HG03060 (cell line): ENCODE measurements at regions not wholly inside any gene's neighbourhood (a gene's known extent, or its start where the extent isn't known, plus 50 kb on each side); places are given as distances from the start of the nearest gene placed in this dataset.
"Not testable (repeated sequence)": the region's sequence is repeated elsewhere in the genome, so short reads cannot be mapped to it uniquely, and the experiment has no call there.

ENCODE experiments used
- ATAC-seq: cut with Tn5 transposase; IDR thresholded peaks from one replicate; pipeline ENCODE4 v1.9.1; 2021; ENCODE audit warnings: low read depth, moderate number of reproducible peaks; ENCODE audit not compliant: unreplicated experiment

- no peak for ATAC-seq
These were observed 337.3 kb upstream of the NT5E start for GRCh38 chr6:85112540-85112939.

GRCh38 chr6:85111481-85112011, 338.3 kb upstream of the NT5E start:
- no peak for ATAC-seq

- no peak for ATAC-seq
These were observed 338.9 kb upstream of the NT5E start for GRCh38 chr6:85110943-85111342.

- no peak for ATAC-seq
These were observed 342.2 kb upstream of the NT5E start for GRCh38 chr6:85107701-85108100.

- ATAC-seq = no peak
These were observed 332.6 kb upstream of the TBX18 start for GRCh38 chr6:85096976-85097375.

DNA sequence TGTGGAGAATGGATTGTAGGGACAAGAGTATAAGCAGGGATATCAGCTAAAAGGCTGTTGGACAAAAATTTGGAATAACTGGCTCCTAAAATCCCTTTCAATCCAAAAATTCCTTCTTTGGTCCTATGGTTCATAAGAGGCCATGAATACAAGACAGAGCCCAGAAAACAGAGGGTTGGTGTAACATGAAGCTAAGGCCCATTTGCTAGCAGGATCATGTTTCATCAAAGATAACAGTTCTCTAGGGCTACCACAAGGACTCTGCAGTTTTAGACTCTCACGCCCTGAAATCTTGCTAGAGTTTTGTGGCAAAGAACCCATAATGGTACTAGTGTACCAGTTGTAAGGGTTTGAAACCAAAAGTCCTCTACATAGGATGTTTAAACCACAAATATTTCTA, 327.8 kb upstream of the TBX18 start:
- ATAC-seq = no peak

DNA sequence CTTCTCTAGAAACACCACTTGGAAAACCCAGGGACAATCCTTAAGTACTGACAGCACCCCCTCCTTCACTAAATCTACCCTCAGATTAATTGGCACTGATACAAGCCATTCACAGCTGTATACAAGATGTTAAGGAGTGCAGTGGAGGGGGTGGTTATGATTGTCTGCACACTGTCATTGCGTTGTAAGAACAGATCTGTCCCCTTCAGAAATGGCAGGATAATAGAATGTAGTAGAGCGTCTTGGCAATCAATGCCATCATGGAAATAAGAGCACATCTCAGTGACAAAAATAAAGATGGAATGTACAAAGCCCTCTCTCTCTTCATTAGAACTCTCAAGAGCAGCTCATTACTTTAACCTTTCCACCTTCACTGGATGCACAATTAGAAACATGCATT, 324.9 kb upstream of the TBX18 start:
- no peak for ATAC-seq

DNA sequence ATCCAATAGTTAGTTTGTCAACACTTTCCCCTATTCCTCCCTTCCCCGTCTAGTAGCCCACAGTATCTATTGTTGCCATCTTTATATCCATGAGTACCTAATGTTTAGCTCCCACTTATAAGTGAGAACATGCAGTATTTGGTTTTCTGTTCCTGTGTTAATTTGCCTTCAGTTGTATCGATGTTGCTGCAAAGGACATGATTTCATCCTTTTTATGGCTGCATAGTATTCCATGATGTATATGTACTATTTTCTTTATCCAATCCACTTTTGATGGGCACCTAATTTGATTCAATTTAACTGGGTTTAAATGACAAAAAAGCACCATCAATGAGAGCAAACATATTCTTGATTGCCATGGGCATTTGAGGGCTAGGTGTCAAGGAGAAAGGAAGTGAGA, 321.5 kb upstream of the TBX18 start:
- no peak for ATAC-seq

- no peak for ATAC-seq
These were observed 316.7 kb upstream of the TBX18 start for GRCh38 chr6:85081102-85081501.

DNA sequence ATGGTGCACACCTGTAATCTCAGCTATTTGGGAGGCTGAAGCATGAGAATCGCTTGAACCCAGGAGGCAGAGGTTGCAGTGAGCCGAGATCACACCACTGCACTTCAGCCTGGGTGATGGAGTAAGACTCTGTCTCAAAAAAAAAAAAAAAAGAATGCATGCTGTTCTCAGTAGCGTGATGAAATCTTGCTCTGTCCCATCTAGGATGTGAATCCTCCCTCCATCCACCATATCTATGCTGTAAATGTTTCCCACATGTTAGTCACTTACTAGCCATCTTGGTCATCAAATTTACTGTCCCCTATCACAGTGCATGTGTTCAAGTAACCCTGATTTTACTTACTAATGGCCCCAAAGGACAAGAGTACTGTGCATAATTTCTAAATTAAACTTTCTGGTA, 315.4 kb upstream of the TBX18 start:
- ATAC-seq = no peak

DNA sequence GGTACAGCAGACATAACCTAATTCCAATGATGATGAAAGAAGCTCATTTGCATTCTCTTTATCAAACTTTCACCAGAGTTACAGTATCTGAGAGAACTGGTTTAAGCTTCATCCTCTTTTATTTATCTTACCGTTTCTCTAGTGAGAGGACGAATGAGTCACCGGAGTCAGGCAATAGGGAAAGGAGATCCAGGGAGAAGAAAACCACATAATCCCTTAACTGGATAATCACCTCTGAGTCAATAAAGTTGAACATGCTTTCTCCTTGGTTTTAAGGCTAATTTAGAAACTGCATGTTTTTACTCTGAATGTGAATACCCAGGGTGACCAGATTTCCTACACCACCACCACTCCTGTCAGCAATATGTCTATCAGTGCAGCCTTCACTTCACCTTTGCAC, 313.7 kb upstream of the TBX18 start:
- no peak for ATAC-seq

DNA sequence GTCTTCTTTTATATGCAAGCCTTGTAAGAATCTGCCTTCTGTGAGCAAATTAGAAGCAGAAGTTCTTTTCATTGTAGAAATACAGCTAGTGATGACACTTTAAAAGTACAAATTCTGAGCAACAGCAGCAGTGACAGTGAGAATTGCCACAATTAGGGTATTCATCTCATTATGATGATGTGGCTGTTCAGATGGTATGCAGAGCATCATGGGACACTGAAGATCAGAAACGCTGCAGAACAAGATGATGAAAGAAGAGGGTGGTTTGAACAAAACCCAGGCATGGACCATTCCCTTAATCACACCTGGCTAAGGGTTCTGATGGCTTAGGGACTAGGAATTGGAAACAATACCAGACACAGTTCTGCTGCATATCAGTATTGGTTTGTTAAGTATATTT, 312.7 kb upstream of the TBX18 start:
- ATAC-seq = no peak

GRCh38 chr6:85071845-85072244, 307.4 kb upstream of the TBX18 start:
- not testable (repeated sequence) for ATAC-seq

- ATAC-seq = no peak
These were observed 305.2 kb upstream of the TBX18 start for GRCh38 chr6:85069577-85069976.

GRCh38 chr6:85068221-85068620, 303.8 kb upstream of the TBX18 start:
- no peak for ATAC-seq

- ATAC-seq = no peak
These were observed 301.9 kb upstream of the TBX18 start for GRCh38 chr6:85066266-85066665.

- ATAC-seq = no peak
These were observed 301.4 kb upstream of the TBX18 start for GRCh38 chr6:85065831-85066230.

DNA sequence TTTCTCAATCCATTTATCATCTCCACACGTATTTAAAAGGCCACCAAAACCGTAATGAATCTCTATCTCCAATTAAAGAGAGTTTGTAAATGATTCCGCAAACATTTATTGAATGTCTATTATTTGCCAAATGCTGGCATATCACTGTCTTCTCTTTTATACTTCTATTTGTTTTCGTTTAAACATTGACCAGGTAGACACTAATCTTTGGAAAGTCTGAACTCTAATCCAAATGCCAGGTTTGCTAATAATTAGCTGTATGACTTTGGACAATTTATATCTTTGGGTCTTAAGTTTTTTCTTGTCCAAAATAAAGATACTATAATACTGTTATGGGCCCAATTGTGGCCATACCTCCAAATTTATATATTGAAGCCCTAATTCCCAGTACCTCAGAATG, 299.2 kb upstream of the TBX18 start:
- ATAC-seq = no peak

- ATAC-seq = no peak
These were observed 298.5 kb upstream of the TBX18 start for GRCh38 chr6:85062884-85063283.

DNA sequence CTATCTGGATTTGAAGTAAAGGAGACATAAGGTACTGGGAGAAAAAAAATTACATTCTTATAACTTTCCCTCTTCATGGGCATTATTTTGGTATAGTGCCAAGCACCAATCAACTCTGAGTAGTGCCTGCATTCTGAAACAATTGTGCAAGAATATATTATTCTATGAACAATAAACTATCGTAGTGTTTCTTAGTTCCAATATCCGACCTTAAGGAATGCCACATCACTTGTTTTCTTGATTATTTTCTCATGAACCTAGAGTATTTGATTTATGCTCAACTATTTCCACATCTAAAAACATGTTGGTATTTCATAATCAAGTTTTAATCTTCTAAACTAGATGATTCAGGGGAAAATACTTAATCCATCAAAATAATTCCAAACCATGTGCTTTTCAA, 294.4 kb upstream of the TBX18 start:
- no peak for ATAC-seq

GRCh38 chr6:85050149-85050548, 285.8 kb upstream of the TBX18 start:
- ATAC-seq = no peak

DNA sequence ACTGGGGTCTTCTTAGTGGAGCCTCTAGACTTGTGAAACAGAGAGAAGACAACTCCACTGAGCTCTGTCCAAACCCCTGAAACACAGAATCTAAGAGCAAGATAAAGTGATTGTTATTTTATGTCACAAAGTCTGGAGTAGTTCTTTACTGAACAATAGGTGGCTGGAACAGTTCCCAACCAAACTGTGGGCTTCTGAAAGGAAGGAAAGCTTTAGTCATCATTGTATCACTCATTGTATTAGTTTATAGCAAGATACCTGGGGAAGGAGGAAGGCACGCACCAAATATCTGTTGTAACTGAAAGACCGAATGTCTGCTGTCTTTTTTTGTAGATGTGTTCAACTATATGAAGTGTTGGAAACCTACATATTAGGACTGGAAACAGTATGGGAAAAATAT, 284.9 kb upstream of the TBX18 start:
- no peak for ATAC-seq

DNA sequence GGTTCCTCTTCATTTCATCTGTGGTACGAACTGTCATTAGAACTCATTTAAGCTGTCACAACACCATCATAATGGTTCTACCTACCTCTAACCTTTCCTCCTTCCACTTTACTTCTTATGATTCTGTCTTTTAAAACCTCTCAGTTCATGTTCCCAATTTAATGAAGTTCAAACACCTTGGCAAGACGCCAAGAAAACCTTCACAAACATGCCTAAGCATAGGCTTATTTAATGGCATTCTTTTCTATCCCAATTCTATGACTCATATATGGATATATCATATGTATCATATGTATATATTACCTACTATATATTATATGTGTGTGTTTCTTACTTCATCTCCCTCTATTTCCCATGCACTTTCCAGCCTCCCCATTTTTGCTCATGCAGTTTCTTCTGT, 283.4 kb upstream of the TBX18 start:
- no peak for ATAC-seq
